ENCODE measurements at regions not wholly inside any gene's neighbourhood (a gene's known extent, or its start where the extent isn't known, plus 50 kb on each side); places are given as distances from the start of the nearest gene placed in this dataset.

DNA sequence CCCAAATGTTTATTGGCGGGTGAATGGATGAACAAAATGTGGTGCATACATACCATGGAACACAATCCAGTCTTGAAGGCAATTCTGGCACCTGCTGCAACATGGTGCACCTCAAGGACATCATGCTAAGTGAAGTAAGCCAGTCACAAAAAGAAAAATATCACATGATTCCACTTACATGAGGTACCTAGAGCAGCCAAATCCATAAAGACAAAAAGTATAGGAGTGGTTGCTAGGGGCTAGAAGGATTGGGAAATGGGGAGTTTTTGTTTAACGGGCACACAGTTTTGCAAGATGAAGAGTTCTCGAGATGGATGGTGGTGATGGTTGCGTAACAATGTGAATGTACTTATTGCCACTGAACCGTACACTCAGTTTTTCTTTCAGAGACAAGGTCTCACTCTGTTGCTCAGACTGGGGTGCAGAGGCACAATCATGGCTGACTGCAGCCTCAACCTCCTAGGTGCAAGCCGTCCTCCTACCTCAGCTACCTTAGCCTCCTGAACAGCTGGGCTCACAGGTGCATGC, 90.9 kb upstream of the CERS6 start:
- H3K4me2 ChIP-seq (ENCODE audit: low read length), result no peak overlapping the region
- no peaks in the 10 kb centered on the region for H3K36me3 ChIP-seq (ENCODE audit: insufficient read depth, low read length)
- no peak overlapping the region for H3K27ac ChIP-seq (ENCODE audit: low read depth, low read length)
- no peaks in the 10 kb centered on the region for H3K79me2 ChIP-seq (ENCODE audit: insufficient read depth, low read length)
- DNase-seq (ENCODE audit: low read depth), result no peak
- no peaks in the 10 kb centered on the region for H3K9me3 Mint-ChIP-seq (ENCODE audit: unreplicated experiment)
- H3K4me1 Mint-ChIP-seq (ENCODE audit: low read depth, unreplicated experiment), result no peaks in the 10 kb centered on the region
- no peak for TF ChIP-seq EZH2 (IDR thresholded peaks at IDR 0.05; ENCODE audit: insufficient read depth, low read length)
- TF ChIP-seq, protein P1, sequence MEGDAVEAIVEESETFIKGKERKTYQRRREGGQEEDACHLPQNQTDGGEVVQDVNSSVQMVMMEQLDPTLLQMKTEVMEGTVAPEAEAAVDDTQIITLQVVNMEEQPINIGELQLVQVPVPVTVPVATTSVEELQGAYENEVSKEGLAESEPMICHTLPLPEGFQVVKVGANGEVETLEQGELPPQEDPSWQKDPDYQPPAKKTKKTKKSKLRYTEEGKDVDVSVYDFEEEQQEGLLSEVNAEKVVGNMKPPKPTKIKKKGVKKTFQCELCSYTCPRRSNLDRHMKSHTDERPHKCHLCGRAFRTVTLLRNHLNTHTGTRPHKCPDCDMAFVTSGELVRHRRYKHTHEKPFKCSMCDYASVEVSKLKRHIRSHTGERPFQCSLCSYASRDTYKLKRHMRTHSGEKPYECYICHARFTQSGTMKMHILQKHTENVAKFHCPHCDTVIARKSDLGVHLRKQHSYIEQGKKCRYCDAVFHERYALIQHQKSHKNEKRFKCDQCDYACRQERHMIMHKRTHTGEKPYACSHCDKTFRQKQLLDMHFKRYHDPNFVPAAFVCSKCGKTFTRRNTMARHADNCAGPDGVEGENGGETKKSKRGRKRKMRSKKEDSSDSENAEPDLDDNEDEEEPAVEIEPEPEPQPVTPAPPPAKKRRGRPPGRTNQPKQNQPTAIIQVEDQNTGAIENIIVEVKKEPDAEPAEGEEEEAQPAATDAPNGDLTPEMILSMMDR (IDR thresholded peaks at IDR 0.05; ENCODE audit: insufficient read depth, low read depth, low read length), result no peak
- peaks cover 5% of the 10 kb centered on the region for H3K27me3 Mint-ChIP-seq (ENCODE audit: low read depth, unreplicated experiment)
- H3K36me3 Mint-ChIP-seq (ENCODE audit: low read depth, unreplicated experiment), result no peaks in the 10 kb centered on the region
- no peaks in the 10 kb centered on the region for H3K27me3 ChIP-seq (ENCODE audit: insufficient read depth, low read length)
- H3K4me3 ChIP-seq (ENCODE audit: insufficient read depth, low read depth, low read length), result no peak overlapping the region
- no peaks in the 10 kb centered on the region for H3K9me3 ChIP-seq (ENCODE audit: insufficient read depth, low read depth, low read length)
- H3K27ac Mint-ChIP-seq (ENCODE audit: unreplicated experiment), result no peak overlapping the region
- H3K4me3 Mint-ChIP-seq (ENCODE audit: unreplicated experiment), result no peak overlapping the region
- H3K9ac ChIP-seq (ENCODE audit: low read length), result no peak overlapping the region
- H2AFZ ChIP-seq (ENCODE audit: low read depth, low read length), result no peak overlapping the region
- no peaks in the 10 kb centered on the region for H4K20me1 ChIP-seq (ENCODE audit: insufficient read depth, low read length)
- no peaks in the 10 kb centered on the region for H3K4me1 ChIP-seq (ENCODE audit: insufficient read depth, low read length)
- no peak for FAIRE-seq

DNA sequence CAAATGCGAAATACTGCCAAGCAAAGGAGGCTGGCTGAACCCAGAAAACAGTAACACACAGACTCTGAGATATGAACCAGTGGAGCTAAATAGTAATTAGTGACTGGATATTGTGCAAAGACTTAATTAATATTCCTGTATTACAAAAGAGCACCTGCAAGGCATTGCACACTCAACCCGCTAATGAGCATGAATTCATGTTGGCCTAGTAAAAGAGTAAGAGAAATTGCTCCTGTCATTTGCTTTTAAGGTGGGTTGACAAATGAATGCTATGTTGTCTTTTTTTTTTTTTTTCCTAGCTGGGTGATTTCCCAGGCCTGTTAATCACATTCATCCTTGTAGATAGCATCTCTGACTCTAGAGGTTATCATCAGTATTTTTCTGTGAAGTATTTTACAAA, 87.0 kb upstream of the CERS6 start:
- no peaks in the 10 kb centered on the region for H3K27me3 ChIP-seq (ENCODE audit: insufficient read depth, low read length)
- no peak for DNase-seq (ENCODE audit: low read depth)

More for the DNA sequence above, 87.0 kb upstream of the CERS6 start:
- H3K4me1 ChIP-seq (ENCODE audit: insufficient read depth, low read length), result no peaks in the 10 kb centered on the region
- no peak overlapping the region for H2AFZ ChIP-seq (ENCODE audit: low read depth, low read length)
- H3K9me3 Mint-ChIP-seq (ENCODE audit: unreplicated experiment), result peaks cover 3% of the 10 kb centered on the region
- H3K4me1 Mint-ChIP-seq (ENCODE audit: low read depth, unreplicated experiment), result no peaks in the 10 kb centered on the region
- H3K4me3 ChIP-seq (ENCODE audit: insufficient read depth, low read depth, low read length), result no peak overlapping the region
- no peak for FAIRE-seq
- no peak overlapping the region for H3K9ac ChIP-seq (ENCODE audit: low read length)
- peaks cover 3% of the 10 kb centered on the region for H3K27me3 Mint-ChIP-seq (ENCODE audit: low read depth, unreplicated experiment)
- no peaks in the 10 kb centered on the region for H3K36me3 Mint-ChIP-seq (ENCODE audit: low read depth, unreplicated experiment)
- no peak for TF ChIP-seq EZH2 (IDR thresholded peaks at IDR 0.05; ENCODE audit: insufficient read depth, low read length)
- TF ChIP-seq, protein P1 (IDR thresholded peaks at IDR 0.05; ENCODE audit: insufficient read depth, low read depth, low read length), result no peak
- no peaks in the 10 kb centered on the region for H3K9me3 ChIP-seq (ENCODE audit: insufficient read depth, low read depth, low read length)
- no peaks in the 10 kb centered on the region for H3K36me3 ChIP-seq (ENCODE audit: insufficient read depth, low read length)
- no peaks in the 10 kb centered on the region for H3K79me2 ChIP-seq (ENCODE audit: insufficient read depth, low read length)
- H3K4me3 Mint-ChIP-seq (ENCODE audit: unreplicated experiment), result no peak overlapping the region
- no peak overlapping the region for H3K27ac Mint-ChIP-seq (ENCODE audit: unreplicated experiment)
- no peak overlapping the region for H3K27ac ChIP-seq (ENCODE audit: low read depth, low read length)
- no peaks in the 10 kb centered on the region for H4K20me1 ChIP-seq (ENCODE audit: insufficient read depth, low read length)
- no peak overlapping the region for H3K4me2 ChIP-seq (ENCODE audit: low read length)

All from astrocyte (in vitro differentiated cells and primary cell).